ENCODE measurements at regions not wholly inside any gene's neighbourhood (a gene's known extent, or its start where the extent isn't known, plus 50 kb on each side); places are given as distances from the start of the nearest gene placed in this dataset.

- TF ChIP-seq, protein P1, sequence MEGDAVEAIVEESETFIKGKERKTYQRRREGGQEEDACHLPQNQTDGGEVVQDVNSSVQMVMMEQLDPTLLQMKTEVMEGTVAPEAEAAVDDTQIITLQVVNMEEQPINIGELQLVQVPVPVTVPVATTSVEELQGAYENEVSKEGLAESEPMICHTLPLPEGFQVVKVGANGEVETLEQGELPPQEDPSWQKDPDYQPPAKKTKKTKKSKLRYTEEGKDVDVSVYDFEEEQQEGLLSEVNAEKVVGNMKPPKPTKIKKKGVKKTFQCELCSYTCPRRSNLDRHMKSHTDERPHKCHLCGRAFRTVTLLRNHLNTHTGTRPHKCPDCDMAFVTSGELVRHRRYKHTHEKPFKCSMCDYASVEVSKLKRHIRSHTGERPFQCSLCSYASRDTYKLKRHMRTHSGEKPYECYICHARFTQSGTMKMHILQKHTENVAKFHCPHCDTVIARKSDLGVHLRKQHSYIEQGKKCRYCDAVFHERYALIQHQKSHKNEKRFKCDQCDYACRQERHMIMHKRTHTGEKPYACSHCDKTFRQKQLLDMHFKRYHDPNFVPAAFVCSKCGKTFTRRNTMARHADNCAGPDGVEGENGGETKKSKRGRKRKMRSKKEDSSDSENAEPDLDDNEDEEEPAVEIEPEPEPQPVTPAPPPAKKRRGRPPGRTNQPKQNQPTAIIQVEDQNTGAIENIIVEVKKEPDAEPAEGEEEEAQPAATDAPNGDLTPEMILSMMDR (IDR thresholded peaks at IDR 0.05; ENCODE audit: low read depth, low read length), result no peak
- DNase-seq (ENCODE audit: extremely low read depth, low read depth), result no peak
Measured at GRCh38 chr5:100423330-100423729, 111.8 kb upstream of the FAM174A start.

DNA sequence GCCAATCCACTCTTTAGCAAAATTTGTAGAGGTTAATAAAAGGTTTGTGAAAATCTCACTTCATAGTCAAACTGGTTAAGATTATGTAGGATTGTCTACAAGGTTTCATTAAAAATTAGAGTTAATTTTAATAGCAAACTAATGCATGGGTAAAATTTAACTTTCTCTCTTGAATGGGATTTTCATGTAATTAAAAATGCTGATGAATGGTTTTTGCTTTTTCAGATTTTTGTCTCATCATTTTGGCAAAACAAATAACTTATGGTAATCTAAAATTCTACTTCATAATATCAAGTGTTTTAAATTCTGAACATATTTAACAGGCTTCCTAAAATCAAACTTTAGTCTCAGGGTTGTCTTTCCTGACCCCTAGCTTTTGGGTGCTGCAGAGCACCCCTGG, 113.8 kb upstream of the FAM174A start:
- TF ChIP-seq, protein P1 (IDR thresholded peaks at IDR 0.05; ENCODE audit: low read depth, low read length), result no peak
- no peak for DNase-seq (ENCODE audit: extremely low read depth, low read depth)

DNA sequence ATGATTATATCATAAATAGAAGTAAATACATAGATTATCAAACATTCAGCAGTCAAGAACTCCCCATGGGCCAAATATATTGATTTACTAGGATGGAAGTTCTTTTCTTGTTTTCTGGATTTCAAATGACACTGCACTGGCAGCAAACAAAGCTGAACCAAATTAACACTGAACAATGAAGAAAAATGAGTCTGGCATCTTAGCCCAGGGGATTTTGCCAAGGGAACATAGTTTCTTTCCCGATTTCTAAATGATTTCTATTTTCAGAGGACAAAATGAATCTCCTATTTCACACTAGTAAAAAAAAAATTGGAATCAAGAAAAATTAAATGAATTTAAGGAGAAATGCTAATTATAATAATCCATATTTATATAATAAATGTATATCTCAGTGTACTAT, 116.9 kb upstream of the FAM174A start:
- TF ChIP-seq, protein P1 (IDR thresholded peaks at IDR 0.05; ENCODE audit: low read depth, low read length), result no peak
- no peak for DNase-seq (ENCODE audit: extremely low read depth, low read depth)

- no peak for DNase-seq (ENCODE audit: extremely low read depth, low read depth)
- TF ChIP-seq, protein P1 (IDR thresholded peaks at IDR 0.05; ENCODE audit: low read depth, low read length), result no peak
Measured at GRCh38 chr5:100409660-100410151, 125.5 kb upstream of the FAM174A start.

DNA sequence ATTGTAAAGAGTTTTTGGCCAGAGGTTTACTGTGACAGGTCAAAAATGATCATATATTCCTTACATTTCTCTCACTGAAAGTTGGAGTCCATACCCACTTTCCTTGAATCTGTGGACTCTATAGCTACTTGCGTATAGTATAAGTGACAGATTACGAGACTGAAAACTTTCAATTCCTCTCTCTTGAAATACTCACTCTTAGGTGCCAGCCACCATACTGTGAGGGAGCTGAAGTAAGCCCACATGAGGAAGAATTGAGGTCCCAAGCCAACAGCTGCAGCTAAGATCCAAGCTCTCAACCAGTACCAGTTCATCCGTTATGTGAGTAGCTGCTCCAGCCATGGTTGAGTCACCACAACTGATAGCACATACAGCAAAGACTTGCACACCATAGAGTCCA, 128.1 kb upstream of the FAM174A start:
- DNase-seq (ENCODE audit: extremely low read depth, low read depth), result no peak
- TF ChIP-seq, protein P1 (IDR thresholded peaks at IDR 0.05; ENCODE audit: low read depth, low read length), result no peak

- TF ChIP-seq, protein P1 (IDR thresholded peaks at IDR 0.05; ENCODE audit: low read depth, low read length), result no peak
- DNase-seq (ENCODE audit: extremely low read depth, low read depth), result no peak
Measured at GRCh38 chr5:100406640-100407039, 128.5 kb upstream of the FAM174A start.

GRCh38 chr5:100402071-100402470, 133.1 kb upstream of the FAM174A start:
- TF ChIP-seq, protein P1 (IDR thresholded peaks at IDR 0.05; ENCODE audit: low read depth, low read length), result no peak
- DNase-seq (ENCODE audit: extremely low read depth, low read depth), result no peak

Data from AG09319 (cell line).